Heart right ventricle (tissue), 16 donors: ENCODE measurements at regions not wholly inside any gene's neighbourhood (a gene's known extent, or its start where the extent isn't known, plus 50 kb on each side); places are given as distances from the start of the nearest gene placed in this dataset.

ENCODE experiments used
- ATAC-seq, 8 donors: fragments of 200-7000 bp; cut with Tn5 transposase; one replicate each; pipeline ENCODE4 v1.9.1; 2020; ENCODE audit warnings: mild to moderate bottlenecking in 8 of 8, moderate library complexity in 8 of 8, moderate number of reproducible peaks in 1 of 8
- DNase-seq, 2 donors: peaks; one replicate each; pipeline ENCODE4 v3.0.0-alpha.2; 2020
- H3K27ac ChIP-seq, 10 donors: fragments of 200-600 bp; sonication (generic) in 2 of 10; one replicate each; pipeline versions ENCODE4 v1.5.0 to v1.8.0; 2020 to 2022; ENCODE audit warnings: mild to moderate bottlenecking in 3 of 10
- H3K27me3 ChIP-seq, 7 donors: fragments of 200-600 bp; one replicate each; pipeline ENCODE4 v1.8.0; 2021 to 2022; ENCODE audit warnings: mild to moderate bottlenecking in 2 of 7
- H3K36me3 ChIP-seq, 9 donors: fragments of 200-600 bp; sonication (generic) in 1 of 9; one replicate each; pipeline versions ENCODE4 v1.5.0 to v1.8.0; 2020 to 2022; ENCODE audit warnings: mild to moderate bottlenecking in 2 of 9
- H3K4me1 ChIP-seq, 9 donors: fragments of 200-600 bp; sonication (generic) in 1 of 9; one replicate each; pipeline versions ENCODE4 v1.5.0 to v1.8.0; 2020 to 2022; ENCODE audit warnings: mild to moderate bottlenecking in 4 of 9
- H3K4me3 ChIP-seq, 10 donors: fragments of 200-600 bp; sonication (generic) in 2 of 10; one replicate each; pipeline versions ENCODE4 v1.5.0 to v1.8.0; 2020 to 2022; ENCODE audit warnings: mild to moderate bottlenecking in 7 of 10, moderate library complexity in 2 of 10
- H3K9me3 ChIP-seq, 11 donors: fragments of 200-600 bp in 10 of 11; sonication (generic) in 2 of 11; one replicate each; pipeline versions ENCODE4 v1.5.0 to v1.8.0; 2013 to 2022; ENCODE audit warnings: mild to moderate bottlenecking in 2 of 11, control low read depth in 1 of 11, moderate library complexity in 1 of 11
- WGBS, 2 donors: extraction: QIAGEN DNeasy Blood & Tissue Kit; methylation state at CpG; one replicate each; pipeline ENCODE4 v1.1.7; 2013; ENCODE audit warnings: inconsistent platforms in 1 of 2; 5-methylcytosine and 5-hydroxymethylcytosine counted together
- intact Hi-C, 10 donors: fragments of 100-400 bp; cut with DNase I; formaldehyde crosslinking; loops; one replicate each; pipeline versions ENCODE4 v1.11.1 to v1.14.2; 2022
- TF ChIP-seq, protein P1 (sequence below), 9 donors: fragments of 200-600 bp; sonication (generic) in 2 of 9; IDR thresholded peaks; one replicate each; pipeline versions ENCODE4 v1.5.0 to v1.8.0; 2021 to 2022; ENCODE audit warnings: antibody characterized with exemption in 9 of 9, mild to moderate bottlenecking in 5 of 9, moderate library complexity in 1 of 9
- donor health status: Arrhythmogenic right ventricular cardiomyopathy.
- donor health status: ischemic (EF 13 %, LVEDD 7.1; RV severe dilation, severe dysfunction).
- donor health status: healthy with polysubstance abuse.
- donor health status: DM: no; HTN: yes; CAD: no.
- donor health status: DM: no; HTN: no; CAD: no.
- donor health status: ischemic (EF 25% LVEDD 6.9; RV normal size, moderate dysfunction).
- donor health status: ischemic (EF 25% LVEDD 5.7; RV mildly dilated, moderate dysfunction).
- donor health status: healthy.
- donor health status: DM: yes; HTN: yes; CAD: no.
- donor health status: Ischemic cardiomyopathy.
- donor health status: ischemic (EF 35%, LVEDD 5.7; RV mildly dilated, moderate dysfunction).
- donor health status: nonischemic (EF 11% LVEDD 7.7; RV severe dilation, severe dysfunction).
- donor health status: DM: yes; HTN: yes; CAD: no.
- donor health status: PGD.
- donor health status: ischemic (EF 29% LVEDD 5.4; RV normal size, mild dysfunction).
- donor health status: nonischemic (EF 23%, LVEDD 6.1; RV moderate dilation, normal function).

DNA sequence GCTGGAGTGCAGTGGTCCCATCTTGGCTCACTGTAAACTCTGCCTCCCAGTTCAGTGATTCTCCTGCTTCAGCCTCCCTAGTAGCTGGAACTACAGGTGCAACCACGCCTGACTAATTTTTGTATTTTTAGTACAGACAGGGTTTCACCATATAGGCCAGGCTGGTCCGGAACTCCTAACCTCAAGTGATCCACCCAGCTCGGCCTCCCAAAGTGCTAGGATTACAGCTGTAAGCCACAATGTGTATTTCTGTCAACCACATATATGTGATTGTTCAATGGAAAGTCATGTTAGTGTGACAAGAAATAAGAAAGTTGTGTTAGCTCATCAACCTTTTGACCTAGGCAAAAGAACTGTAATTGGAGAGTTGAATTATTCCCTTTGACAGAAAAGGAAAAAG lies 677.1 kb upstream of the CHD1 start:
- ATAC-seq (no peak), DNase-seq (no peak)
- H3K36me3 ChIP-seq = no peaks in the 10 kb centered on the region
- no peaks in the 10 kb centered on the region for H3K4me1 ChIP-seq
- WGBS, 2 donors = 88 to 95% methylated on average over 3 of the region's 3 CpGs
- H3K9me3 ChIP-seq = no peaks in the 10 kb centered on the region
- no peak overlapping the region for H3K4me3 ChIP-seq
- TF ChIP-seq, protein P1, sequence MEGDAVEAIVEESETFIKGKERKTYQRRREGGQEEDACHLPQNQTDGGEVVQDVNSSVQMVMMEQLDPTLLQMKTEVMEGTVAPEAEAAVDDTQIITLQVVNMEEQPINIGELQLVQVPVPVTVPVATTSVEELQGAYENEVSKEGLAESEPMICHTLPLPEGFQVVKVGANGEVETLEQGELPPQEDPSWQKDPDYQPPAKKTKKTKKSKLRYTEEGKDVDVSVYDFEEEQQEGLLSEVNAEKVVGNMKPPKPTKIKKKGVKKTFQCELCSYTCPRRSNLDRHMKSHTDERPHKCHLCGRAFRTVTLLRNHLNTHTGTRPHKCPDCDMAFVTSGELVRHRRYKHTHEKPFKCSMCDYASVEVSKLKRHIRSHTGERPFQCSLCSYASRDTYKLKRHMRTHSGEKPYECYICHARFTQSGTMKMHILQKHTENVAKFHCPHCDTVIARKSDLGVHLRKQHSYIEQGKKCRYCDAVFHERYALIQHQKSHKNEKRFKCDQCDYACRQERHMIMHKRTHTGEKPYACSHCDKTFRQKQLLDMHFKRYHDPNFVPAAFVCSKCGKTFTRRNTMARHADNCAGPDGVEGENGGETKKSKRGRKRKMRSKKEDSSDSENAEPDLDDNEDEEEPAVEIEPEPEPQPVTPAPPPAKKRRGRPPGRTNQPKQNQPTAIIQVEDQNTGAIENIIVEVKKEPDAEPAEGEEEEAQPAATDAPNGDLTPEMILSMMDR (IDR thresholded peaks at IDR 0.05) = no peak
- intact Hi-C loops = no loop called here
- H3K27ac ChIP-seq = no peak overlapping the region
- H3K27me3 ChIP-seq = no peaks in the 10 kb centered on the region

DNA sequence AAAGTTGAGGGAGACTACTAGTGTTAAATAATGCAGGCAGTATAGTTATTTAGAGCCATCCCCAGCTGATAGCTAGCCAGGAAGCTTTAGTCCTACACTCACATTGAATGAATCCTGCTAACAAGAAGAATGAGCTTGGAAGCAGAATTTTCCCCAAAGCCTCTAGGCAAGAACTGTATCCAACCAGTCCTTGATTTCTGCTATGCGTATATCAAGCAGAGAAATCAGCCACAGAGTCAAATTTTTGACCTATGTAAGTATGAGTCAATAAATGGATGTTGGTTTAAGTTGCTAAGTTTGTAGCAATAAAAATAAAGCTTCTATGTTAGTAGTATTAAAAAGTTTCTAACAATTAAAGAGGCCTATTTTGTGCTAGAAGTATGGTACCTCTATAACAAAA lies 672.1 kb upstream of the CHD1 start:
- no peaks in the 10 kb centered on the region for H3K9me3 ChIP-seq

DNA sequence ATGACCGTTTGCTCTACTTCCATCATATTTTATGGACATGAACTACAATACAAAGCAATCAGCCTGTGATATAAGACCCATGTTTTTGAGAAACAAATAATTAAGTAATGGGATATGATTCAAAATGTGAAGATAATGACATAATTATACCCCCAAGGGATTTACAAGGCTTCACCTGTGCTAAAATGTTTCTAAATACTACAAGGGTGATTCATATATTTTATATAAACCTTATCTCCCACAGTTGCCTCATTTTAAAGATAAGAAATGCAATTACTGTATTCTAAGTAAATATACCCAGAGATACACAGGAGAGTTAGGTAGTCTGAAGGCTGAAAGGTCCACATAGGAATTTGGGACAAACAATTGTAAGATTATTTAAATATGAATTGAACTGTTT lies 662.0 kb upstream of the CHD1 start:
- WGBS, 2 donors = 81 to 95% methylated on average over 1 of the region's 1 CpG
- no peak overlapping the region for H3K4me3 ChIP-seq
- H3K9me3 ChIP-seq = no peaks in the 10 kb centered on the region
- no peaks in the 10 kb centered on the region for H3K36me3 ChIP-seq
- TF ChIP-seq, protein P1 (IDR thresholded peaks at IDR 0.05) = no peak
- ATAC-seq (no peak), DNase-seq (no peak)
- no peak overlapping the region for H3K27ac ChIP-seq
- H3K27me3 ChIP-seq = no peaks in the 10 kb centered on the region
- H3K4me1 ChIP-seq = no peaks in the 10 kb centered on the region
- intact Hi-C loops = no loop called here

More for the DNA sequence above, 672.1 kb upstream of the CHD1 start:
- no peak overlapping the region for H3K4me3 ChIP-seq
- no peak for DNase-seq
- no peaks in the 10 kb centered on the region for H3K36me3 ChIP-seq
- H3K27me3 ChIP-seq = no peaks in the 10 kb centered on the region
- 76 to 95% methylated on average over 1 of the region's 1 CpG for WGBS, 2 donors
- intact Hi-C loops = no loop called here
- no peak for ATAC-seq
- no peak overlapping the region for H3K27ac ChIP-seq
- TF ChIP-seq, protein P1 (IDR thresholded peaks at IDR 0.05) = no peak
- H3K4me1 ChIP-seq = no peaks in the 10 kb centered on the region

DNA sequence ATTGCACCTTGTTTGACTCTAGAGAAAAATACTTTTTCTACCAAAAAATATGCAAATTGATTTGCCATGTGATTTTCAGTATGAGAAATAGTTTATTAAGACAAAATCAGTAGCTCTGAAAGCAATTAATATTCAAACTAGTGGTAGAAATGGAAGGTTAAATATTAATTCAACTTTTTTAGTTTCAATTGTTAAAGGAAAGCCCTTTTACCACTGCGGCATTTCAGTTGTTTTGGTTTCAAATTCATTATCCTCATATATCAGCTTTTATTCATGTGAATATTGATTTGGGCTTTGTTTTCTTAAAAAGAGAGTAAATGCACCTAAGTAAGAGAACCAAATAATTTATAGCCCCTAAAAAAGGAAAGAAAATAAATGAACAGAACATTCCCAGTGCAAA lies 660.6 kb upstream of the CHD1 start:
- DNase-seq (no peak), ATAC-seq (no peak)
- Histone ChIP-seq H3K4me1 (no peaks in the 10 kb centered on the region), H3K4me3 (no peak overlapping the region), H3K27me3 (no peaks in the 10 kb centered on the region), H3K9me3 (no peaks in the 10 kb centered on the region), H3K36me3 (no peaks in the 10 kb centered on the region), H3K27ac (no peak overlapping the region)
- 94% methylated on average over 1 of the region's 1 CpG for WGBS, 2 donors
- intact Hi-C loops = no loop called here
- TF ChIP-seq, protein P1 (IDR thresholded peaks at IDR 0.05) = no peak

DNA sequence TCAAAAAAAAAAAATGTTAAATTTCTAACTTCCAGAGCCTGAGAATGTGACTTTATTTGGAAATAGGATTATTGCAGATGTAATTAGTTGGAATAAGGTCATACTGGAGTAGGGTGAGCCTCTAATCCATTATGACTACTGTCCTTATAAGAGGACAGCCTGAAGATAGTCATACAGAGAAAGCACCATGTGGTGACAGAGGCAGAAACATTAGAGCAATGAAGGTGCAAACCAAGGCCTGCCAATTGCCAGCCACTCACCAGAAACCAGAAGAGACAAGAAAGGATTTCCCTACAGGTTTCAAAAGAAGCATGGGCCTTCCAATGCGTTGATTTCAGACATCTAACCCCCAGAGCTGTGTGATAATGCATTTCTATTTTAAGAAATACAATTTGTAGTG lies 659.2 kb upstream of the CHD1 start:
- no peak for DNase-seq
- Histone ChIP-seq H3K4me3 (no peak overlapping the region), H3K4me1 (no peaks in the 10 kb centered on the region), H3K36me3 (no peaks in the 10 kb centered on the region), H3K27me3 (no peaks in the 10 kb centered on the region), H3K27ac (no peak overlapping the region), H3K9me3 (no peaks in the 10 kb centered on the region)
- intact Hi-C loops = no loop called here
- TF ChIP-seq, protein P1 (IDR thresholded peaks at IDR 0.05) = no peak
- no peak for ATAC-seq
- WGBS, 2 donors = 39 to 49% methylated on average over 1 of the region's 1 CpG
